ENCODE measurements at regions not wholly inside any gene's neighbourhood (a gene's known extent, or its start where the extent isn't known, plus 50 kb on each side); places are given as distances from the start of the nearest gene placed in this dataset.
A peak's percentile ranks its signal among the peaks of the same experiment; 100 is the strongest.
"Not testable (repeated sequence)": the region's sequence is repeated elsewhere in the genome, so short reads cannot be mapped to it uniquely, and the experiment has no call there.

- no peak for DNase-seq
These were observed 59.8 kb downstream of the ATOH1 start for GRCh38 chr4:93888308-93888707.

- DNase-seq, result no peak
These were observed 60.2 kb downstream of the ATOH1 start for GRCh38 chr4:93888768-93889167.

GRCh38 chr4:93891244-93891643, 62.7 kb downstream of the ATOH1 start:
- DNase-seq, result no peak

- no peak for DNase-seq
These were observed 66.4 kb downstream of the ATOH1 start for GRCh38 chr4:93894995-93895394.

GRCh38 chr4:93896516-93896915, 68.0 kb downstream of the ATOH1 start:
- no peak for DNase-seq

- no peak for DNase-seq
These were observed 69.0 kb downstream of the ATOH1 start for GRCh38 chr4:93897559-93897958.

GRCh38 chr4:93908778-93909177, 80.2 kb downstream of the ATOH1 start:
- DNase-seq, result no peak

- no peak for DNase-seq
These were observed 83.1 kb downstream of the ATOH1 start for GRCh38 chr4:93911671-93912070.

- DNase-seq, result no peak
These were observed 83.6 kb downstream of the ATOH1 start for GRCh38 chr4:93912146-93912545.

- no peak for DNase-seq
These were observed 90.3 kb downstream of the ATOH1 start for GRCh38 chr4:93918856-93919255.

GRCh38 chr4:93923570-93923969, 95.0 kb downstream of the ATOH1 start:
- not testable (repeated sequence) for DNase-seq

GRCh38 chr4:93947286-93947685, 118.7 kb downstream of the ATOH1 start:
- DNase-seq, result no peak

GRCh38 chr4:93950239-93950638, 121.7 kb downstream of the ATOH1 start:
- not testable (repeated sequence) for DNase-seq

GRCh38 chr4:93957186-93957585, 128.6 kb downstream of the ATOH1 start:
- no peak for DNase-seq

GRCh38 chr4:93960450-93960849, 131.9 kb downstream of the ATOH1 start:
- no peak for DNase-seq

GRCh38 chr4:93960916-93961315, 132.4 kb downstream of the ATOH1 start:
- DNase-seq, result no peak

- no peak for DNase-seq
These were observed 153.0 kb downstream of the ATOH1 start for GRCh38 chr4:93981594-93981993.

GRCh38 chr4:93982255-93982654, 153.7 kb downstream of the ATOH1 start:
- DNase-seq, result no peak

- no peak for DNase-seq
These were observed 154.6 kb downstream of the ATOH1 start for GRCh38 chr4:93983140-93983539.

- no peak for DNase-seq
These were observed 165.8 kb downstream of the ATOH1 start for GRCh38 chr4:93994175-93994994.

- DNase-seq, result no peak
These were observed 168.3 kb downstream of the ATOH1 start for GRCh38 chr4:93996895-93997294.

- DNase-seq, result no peak
These were observed 172.0 kb downstream of the ATOH1 start for GRCh38 chr4:94000559-94000958.

GRCh38 chr4:94006932-94007331, 178.4 kb downstream of the ATOH1 start:
- no peak for DNase-seq

- peak in 1 of 2 experiments; percentile 63 for DNase-seq
These were observed 182.6 kb downstream of the ATOH1 start for GRCh38 chr4:94011190-94011589.
